K562 (cell line): ENCODE measurements at regions not wholly inside any gene's neighbourhood (a gene's known extent, or its start where the extent isn't known, plus 50 kb on each side); places are given as distances from the start of the nearest gene placed in this dataset.

ENCODE experiments used
- ATAC-seq: fragments of 200-7000 bp; cut with Tn5 transposase; 3 replicates; pipeline ENCODE4 v1.9.1; 2020; ENCODE audit warnings: moderate library complexity
- BruUV-seq: library from RNA; stranded (reverse); fragments of 400-500 nt; replicated peaks from 2 replicates; lab custom pipeline; 2021; lab: Mats Ljungman, UMichigan
- CTCF ChIA-PET: fragments of 300-600 bp; formaldehyde crosslinking; extraction: SDS; loops from one replicate; lab custom pipeline; 2021; ENCODE audit warnings: low intra/inter-chr PET ratio; lab: Yijun Ruan, JAX
- POLR2A ChIA-PET: fragments of 300-600, 350-650 bp; sonication (Branson Sonifier 250); formaldehyde crosslinking; extraction: SDS; loops from one replicate; lab custom pipeline; 2021; ENCODE audit warnings: antibody characterized with exemption, inconsistent platforms; lab: Yijun Ruan, JAX
- DNase-seq, 4 experiments: peaks; one replicate each; pipeline versions ENCODE4 v3.0.0 to v3.0.0-alpha.2; 2011 to 2018; ENCODE audit warnings: low spot score in 3 of 4, mixed read lengths in 3 of 4; ENCODE audit errors: extremely low read depth in 1 of 4
- FAIRE-seq: peaks from 2 replicates; lab custom pipeline; 2011; peaks lifted over from hg19 to GRCh38; lab: Jason Lieb, UNC
- H2AFZ ChIP-seq: 2 replicates; pipeline ENCODE4 v1.6.0; 2011; ENCODE audit warnings: low read depth, low read length, control low read depth, inconsistent platforms
- H3K27ac ChIP-seq: fragments of 200-600 bp; 3 replicates; pipeline ENCODE4 v1.8.0; 2011; ENCODE audit warnings: low read depth, mild to moderate bottlenecking, control low read depth, inconsistent platforms, low read length, moderate library complexity, mixed read lengths; ENCODE audit errors: extremely low read depth
- H3K27me3 ChIP-seq, 2 experiments: fragments of 300-600 bp in 1 of 2; 2 replicates in 1 of 2; 3 replicates in 1 of 2; pipeline versions ENCODE4 v1.6.0 to v1.8.0; 2011; ENCODE audit warnings: inconsistent platforms in 2 of 2, low read length in 2 of 2, mild to moderate bottlenecking in 1 of 2, mixed read lengths in 1 of 2, moderate library complexity in 1 of 2; ENCODE audit not compliant: control insufficient read depth in 2 of 2, insufficient read depth in 2 of 2
- H3K36me3 ChIP-seq: fragments of 300-600 bp; 3 replicates; pipeline ENCODE4 v1.8.0; 2011; ENCODE audit warnings: mild to moderate bottlenecking, low read length, inconsistent platforms; ENCODE audit not compliant: control insufficient read depth, insufficient read depth
- H3K4me1 ChIP-seq, 2 experiments: fragments of 200-600 bp in 1 of 2; replicated peaks in 1 of 2; 2 replicates in 1 of 2; 3 replicates in 1 of 2; pipeline versions ENCODE4 v1.5.1 to v1.8.0; 2011; ENCODE audit warnings: inconsistent platforms in 2 of 2, low read length in 2 of 2, mild to moderate bottlenecking in 1 of 2, mixed read lengths in 1 of 2, moderate library complexity in 1 of 2; ENCODE audit not compliant: control insufficient read depth in 2 of 2, insufficient read depth in 2 of 2
- H3K4me2 ChIP-seq: 2 replicates; pipeline ENCODE4 v1.6.1; 2011; ENCODE audit warnings: low read length, control low read depth, inconsistent platforms, mixed read lengths; ENCODE audit not compliant: insufficient read depth
- H3K4me3 ChIP-seq: fragments of 200-600 bp; sonication (generic), shearing (Covaris generic); 2 replicates; pipeline ENCODE4 v1.5.1; 2016; ENCODE audit warnings: control low read depth, inconsistent platforms
- H3K79me2 ChIP-seq: fragments of 200-600 bp; 3 replicates; pipeline ENCODE4 v1.8.0; 2011; ENCODE audit warnings: low read length, inconsistent platforms; ENCODE audit not compliant: control insufficient read depth, insufficient read depth
- H3K9ac ChIP-seq, 2 experiments: 2 replicates each; pipeline versions ENCODE4 v1.6.0 to v1.6.1; 2011; ENCODE audit warnings: low read depth in 2 of 2, low read length in 2 of 2, control low read depth in 1 of 2, inconsistent platforms in 1 of 2, mild to moderate bottlenecking in 1 of 2, mixed read lengths in 1 of 2; ENCODE audit not compliant: insufficient read depth in 1 of 2
- H3K9me1 ChIP-seq: one replicate; pipeline ENCODE4 v1.6.0; 2011; ENCODE audit warnings: inconsistent platforms, mild to moderate bottlenecking, low read length, moderate library complexity; ENCODE audit not compliant: control insufficient read depth, insufficient read depth
- H3K9me3 ChIP-seq: replicated peaks from 2 replicates; pipeline ENCODE4 v1.5.1; 2011; ENCODE audit warnings: low read depth, low read length, inconsistent platforms; ENCODE audit not compliant: control insufficient read depth, insufficient read depth
- H4K20me1 ChIP-seq: replicated peaks from 2 replicates; pipeline ENCODE4 v1.6.1; 2011; ENCODE audit warnings: low read length, inconsistent platforms, mixed read lengths; ENCODE audit not compliant: control insufficient read depth, insufficient read depth
- CBFA2T3 ChIP-seq: fragments of 450-650 bp; IDR thresholded peaks from 2 replicates; pipeline ENCODE4 v1.6.1; 2017
- CREM ChIP-seq: IDR thresholded peaks from 2 replicates; pipeline ENCODE4 v1.6.1; 2014; ENCODE audit warnings: antibody characterized with exemption, low read depth
- GTF2A2 ChIP-seq: IDR thresholded peaks from 2 replicates; pipeline ENCODE4 v1.6.1; 2016; ENCODE audit warnings: mild to moderate bottlenecking, missing genetic modification characterization, missing compliant biosample characterization
- HMG20B ChIP-seq: fragments of 250-450 bp; sonication (Bioruptor Pico); IDR thresholded peaks from 2 replicates; pipeline ENCODE4 v1.5.0; 2021; ENCODE audit warnings: mild to moderate bottlenecking
- IFI16 ChIP-seq: fragments of 250-450 bp; sonication (Bioruptor Pico); IDR thresholded peaks from 2 replicates; pipeline ENCODE4 v2.1.2; 2022; ENCODE audit warnings: mild to moderate bottlenecking, inconsistent platforms
- NFE2L1 ChIP-seq: fragments of 450-650 bp; IDR thresholded peaks from 2 replicates; pipeline ENCODE4 v1.6.1; 2016; ENCODE audit warnings: missing genetic modification characterization, low read depth, mild to moderate bottlenecking, missing compliant biosample characterization, moderate library complexity, borderline replicate concordance
- PCBP2 ChIP-seq: fragments of 200-400 bp; formaldehyde crosslinking; IDR thresholded peaks from 2 replicates; pipeline ENCODE4 v1.6.1; 2018; ENCODE audit warnings: low read length, low read depth, mild to moderate bottlenecking, moderate library complexity; ENCODE audit not compliant: poor library complexity, severe bottlenecking
- PHB2 ChIP-seq: fragments of 450-650 bp; IDR thresholded peaks from 2 replicates; pipeline ENCODE4 v1.6.1; 2017; ENCODE audit warnings: low read depth
- POLR2B ChIP-seq: fragments of 450-650 bp; IDR thresholded peaks from 2 replicates; pipeline ENCODE4 v1.6.1; 2018; ENCODE audit warnings: low read depth; ENCODE audit not compliant: partially characterized antibody
- POLR3G ChIP-seq: IDR thresholded peaks from 2 replicates; pipeline ENCODE4 v1.6.1; 2011; ENCODE audit not compliant: insufficient read length, insufficient replicate concordance; ENCODE audit errors: extremely low read depth
- PPARD ChIP-seq: fragments of 250-450 bp; sonication (Bioruptor Pico); IDR thresholded peaks from 2 replicates; pipeline ENCODE4 v1.8.0; 2022; ENCODE audit warnings: inconsistent platforms, mild to moderate bottlenecking, moderate library complexity
- PURB ChIP-seq: sonication (generic); formaldehyde crosslinking; IDR thresholded peaks from 2 replicates; pipeline ENCODE4 v1.9.0; 2021; ENCODE audit warnings: low read depth, mild to moderate bottlenecking, missing genetic modification reagents
- SMAD1 ChIP-seq: fragments of 150-350 bp; IDR thresholded peaks from 2 replicates; pipeline ENCODE4 v1.6.1; 2014; ENCODE audit warnings: low read length, low read depth; ENCODE audit not compliant: partially characterized antibody
- STAG1 ChIP-seq: sonication (generic); formaldehyde crosslinking; IDR thresholded peaks from 2 replicates; pipeline ENCODE4 v1.5.0; 2020; ENCODE audit warnings: missing genetic modification reagents, borderline replicate concordance
- TAF9B ChIP-seq: fragments of 450-650 bp; IDR thresholded peaks from 2 replicates; pipeline ENCODE4 v1.6.1; 2018; ENCODE audit warnings: mild to moderate bottlenecking; ENCODE audit not compliant: partially characterized antibody
- TSHZ1 ChIP-seq: fragments of 250-450 bp; sonication (Bioruptor Pico); IDR thresholded peaks from 2 replicates; pipeline ENCODE4 v1.4.0; 2020; ENCODE audit warnings: mild to moderate bottlenecking, moderate library complexity
- ZNF274 ChIP-seq: IDR thresholded peaks from 2 replicates; pipeline ENCODE4 v1.6.1; 2011; ENCODE audit warnings: low read depth, mild to moderate bottlenecking, low read length, moderate library complexity, borderline replicate concordance
- ZNF518B ChIP-seq: fragments of 250-450 bp; sonication (Bioruptor Pico); IDR thresholded peaks from 2 replicates; pipeline ENCODE4 v1.5.0; 2021; ENCODE audit warnings: mild to moderate bottlenecking, moderate library complexity
- WGBS: fragments of 100-300 bp; shearing (Covaris generic); methylation state at CpG from one replicate; pipeline ENCODE4 v1.1.6; 2016; ENCODE audit warnings: low coverage, mixed read lengths; ENCODE audit not compliant: insufficient coverage; ENCODE audit errors: missing lambda C conversion rate; 5-methylcytosine and 5-hydroxymethylcytosine counted together
- in situ Hi-C: fragments of 300-500 bp; cut with MboI; formaldehyde crosslinking; loops from 4 replicates; pipeline ENCODE4 v1.15.0; 2018; ENCODE audit warnings: inconsistent platforms, mixed read lengths
- intact Hi-C: fragments of 100-400 bp; cut with micrococcal nuclease; formaldehyde crosslinking; loops from 2 replicates; pipeline ENCODE4 v1.14.2; 2022

GRCh38 chr5:6321078-6321477 is 57.3 kb downstream of the MED10 start:
- no peak overlapping the region for H3K4me3 ChIP-seq
- peak; percentile 89 for FAIRE-seq
- H3K4me2 ChIP-seq: peak overlapping the region; percentile 15; the same call in 1 of the 2 replicates
- H4K20me1 ChIP-seq: no peaks in the 10 kb centered on the region
- CTCF ChIA-PET: no interaction called here
- no peaks in the 10 kb centered on the region for H3K9me3 ChIP-seq
- in situ Hi-C loops (no loop called here), intact Hi-C loops (no loop called here)
- POLR2A ChIA-PET: interaction anchor here (0.6 to 1.5 kb wide), 2 partner anchors 13 to 22 kb away, joined by 3 read pairs; no protein-coding TSS in a partner anchor
- peak; percentile 32 to 76 (median 56) for DNase-seq
- no peaks in the 10 kb centered on the region; a peak in 1 of 5 replicates for H3K4me1 ChIP-seq
- no peaks in the 10 kb centered on the region for H3K79me2 ChIP-seq
- H3K36me3 ChIP-seq: no peaks in the 10 kb centered on the region
- H3K9ac ChIP-seq: peak overlapping the region in 1 of 2 experiments; percentile 27; a peak in 1 of 4 replicates
- no peak overlapping the region; the same call in 2 of the 3 replicates for H3K27ac ChIP-seq
- H3K9me1 ChIP-seq: no peaks in the 10 kb centered on the region
- H3K27me3 ChIP-seq: 0 out of 5 replicates have a peak, but pooled peaks cover 0 to 2% of the 10 kb centered on the region in 2 experiments
- WGBS: 5% methylated on average over 1 of the region's 1 CpG
- peak; percentile 97 for ATAC-seq
- peak overlapping the region; percentile 47; the same call in 1 of the 2 replicates for H2AFZ ChIP-seq
- no TSS peak for BruUV-seq
- TF ChIP-seq TAF9B (peak; percentile 44), PPARD (CRISPR knock-in tag) (no peak), ZNF518B (no peak), NFE2L1 (tag) (peak; percentile 63; the same call in 1 of the 2 replicates), CREM (no peak), ZNF274 (no peak), IFI16 (CRISPR knock-in tag) (no peak), PHB2 (no peak), TSHZ1 (CRISPR knock-in tag) (no peak), POLR3G (no peak), STAG1 (CRISPR knock-in tag) (no peak), POLR2B (no peak), GTF2A2 (tag) (no peak), PCBP2 (no peak), SMAD1 (no peak), PURB (CRISPR knock-in tag) (no peak), HMG20B (no peak), CBFA2T3 (no peak)
